OCI-M1 (cell line): ENCODE measurements at regions not wholly inside any gene's neighbourhood (a gene's known extent, or its start where the extent isn't known, plus 50 kb on each side); places are given as distances from the start of the nearest gene placed in this dataset.
A peak's percentile ranks its signal among the peaks of the same experiment; 100 is the strongest.

Source experiments
- DNase-seq: peaks from one replicate; lab custom pipeline; 2025; lab: John Stamatoyannopoulos, UW

- DNase-seq = no peak
Observed at GRCh38 chr6:9942131-9942530, 472.7 kb downstream of the TFAP2A start.

- DNase-seq = no peak
Observed at GRCh38 chr6:9938801-9939200, 476.1 kb downstream of the TFAP2A start.

- DNase-seq = no peak
Observed at GRCh38 chr6:9937031-9937763, 477.7 kb downstream of the TFAP2A start.

- no peak for DNase-seq
Observed at GRCh38 chr6:9936551-9936950, 478.3 kb downstream of the TFAP2A start.

GRCh38 chr6:9933677-9934076 is 481.2 kb downstream of the TFAP2A start:
- DNase-seq = no peak

- DNase-seq = no peak
Observed at GRCh38 chr6:9927275-9927674, 487.6 kb downstream of the TFAP2A start.

- peak; percentile 17 for DNase-seq
Observed at GRCh38 chr6:9924971-9925370, 489.9 kb downstream of the TFAP2A start.

- no peak for DNase-seq
Observed at GRCh38 chr6:9921366-9921765, 493.5 kb downstream of the TFAP2A start.

- DNase-seq = no peak
Observed at GRCh38 chr6:9914951-9915350, 499.9 kb downstream of the TFAP2A start.

GRCh38 chr6:9901376-9901775 is 513.5 kb downstream of the TFAP2A start:
- no peak for DNase-seq

- no peak for DNase-seq
Observed at GRCh38 chr6:9896806-9897205, 518.1 kb downstream of the TFAP2A start.

- DNase-seq = no peak
Observed at GRCh38 chr6:9890893-9891292, 524.0 kb downstream of the TFAP2A start.

- no peak for DNase-seq
Observed at GRCh38 chr6:9890469-9890868, 524.4 kb downstream of the TFAP2A start.

- no peak for DNase-seq
Observed at GRCh38 chr6:9878535-9878934, 536.3 kb downstream of the TFAP2A start.

- no peak for DNase-seq
Observed at GRCh38 chr6:9875605-9876353, 539.1 kb downstream of the TFAP2A start.

- peak; percentile 5 for DNase-seq
Observed at GRCh38 chr6:9862603-9863167, 552.2 kb downstream of the TFAP2A start.

- peak; percentile 56 for DNase-seq
Observed at GRCh38 chr6:9851541-9852380, 563.1 kb downstream of the TFAP2A start.

GRCh38 chr6:9851006-9851405 is 563.9 kb downstream of the TFAP2A start:
- DNase-seq = no peak

GRCh38 chr6:9848094-9848493 is 566.8 kb downstream of the TFAP2A start:
- no peak for DNase-seq

- DNase-seq = peak; percentile 15
Observed at GRCh38 chr6:9841886-9842725, 572.8 kb downstream of the TFAP2A start.

- DNase-seq = no peak
Observed at GRCh38 chr6:9834233-9834632, 580.6 kb downstream of the TFAP2A start.
